Fibroblast of villous mesenchyme (primary cell): ENCODE measurements at regions not wholly inside any gene's neighbourhood (a gene's known extent, or its start where the extent isn't known, plus 50 kb on each side); places are given as distances from the start of the nearest gene placed in this dataset.

Source experiments
- DNase-seq: peaks from one replicate; pipeline ENCODE4 v3.0.0-alpha.2; 2010; ENCODE audit warnings: low read depth
- H3K4me3 ChIP-seq: 2 replicates; pipeline ENCODE4 v1.5.1; 2011; ENCODE audit warnings: low read depth, mild to moderate bottlenecking, low read length
- CTCF ChIP-seq: IDR thresholded peaks from 2 replicates; pipeline ENCODE4 v1.5.1; 2012; ENCODE audit warnings: low read depth, mild to moderate bottlenecking, low read length; ENCODE audit not compliant: insufficient read depth

GRCh38 chr2:209070262-209070661 lies 353.6 kb upstream of the MAP2 start:
- DNase-seq: no peak

GRCh38 chr2:209073151-209073550 lies 350.7 kb upstream of the MAP2 start:
- no peak for TF ChIP-seq CTCF
- DNase-seq: no peak
- no peak overlapping the region for H3K4me3 ChIP-seq

More at GRCh38 chr2:209070262-209070661, 353.6 kb upstream of the MAP2 start:
- H3K4me3 ChIP-seq: no peak overlapping the region
- no peak for TF ChIP-seq CTCF

- no peak for DNase-seq
- no peak for TF ChIP-seq CTCF
- no peak overlapping the region for H3K4me3 ChIP-seq
Observed at GRCh38 chr2:209074711-209075110, 349.1 kb upstream of the MAP2 start.

GRCh38 chr2:209076151-209076550 lies 347.7 kb upstream of the MAP2 start:
- H3K4me3 ChIP-seq: no peak overlapping the region
- no peak for TF ChIP-seq CTCF
- DNase-seq: no peak

- no peak for TF ChIP-seq CTCF
- no peak overlapping the region for H3K4me3 ChIP-seq
- no peak for DNase-seq
Observed at GRCh38 chr2:209086761-209087160, 337.1 kb upstream of the MAP2 start.

- no peak for DNase-seq
Observed at GRCh38 chr2:209091056-209091455, 332.8 kb upstream of the MAP2 start.

More at GRCh38 chr2:209091056-209091455, 332.8 kb upstream of the MAP2 start:
- TF ChIP-seq CTCF: no peak
- H3K4me3 ChIP-seq: no peak overlapping the region
